OCI-LY7 (cell line): ENCODE measurements at regions not wholly inside any gene's neighbourhood (a gene's known extent, or its start where the extent isn't known, plus 50 kb on each side); places are given as distances from the start of the nearest gene placed in this dataset.

Source experiments
- BruUV-seq: library from RNA; stranded (reverse); fragments of 400-500 nt; replicated peaks from 2 replicates; lab custom pipeline; 2021; lab: Mats Ljungman, UMichigan
- CTCF ChIA-PET: fragments of 300-600 bp; sonication (Branson Sonifier 250); formaldehyde crosslinking; loops from one replicate; lab custom pipeline; 2022; ENCODE audit warnings: antibody characterized with exemption; ENCODE audit not compliant: unreplicated experiment; lab: Charles Lee
- POLR2A ChIA-PET: fragments of 300-600 bp; sonication (Branson Sonifier 250); formaldehyde crosslinking; loops from one replicate; lab custom pipeline; 2022; ENCODE audit warnings: antibody characterized with exemption; lab: Charles Lee
- DNase-seq: peaks from one replicate; pipeline ENCODE4 v3.0.0-alpha.2; 2015; ENCODE audit warnings: low spot score
- H2AFZ ChIP-seq: fragments of 200-600 bp; sonication (generic), shearing (Covaris generic); 2 replicates; pipeline ENCODE4 v1.6.1; 2014; ENCODE audit warnings: mild to moderate bottlenecking, antibody characterized with exemption, low read length, moderate library complexity
- H3K27ac ChIP-seq: fragments of 200-600 bp; sonication (generic); 2 replicates; pipeline ENCODE4 v1.5.1; 2014; ENCODE audit warnings: mixed run types, low read depth, mild to moderate bottlenecking, moderate library complexity, low read length, inconsistent platforms; ENCODE audit not compliant: poor library complexity, severe bottlenecking
- H3K36me3 ChIP-seq: fragments of 200-600 bp; sonication (generic); 2 replicates; pipeline ENCODE4 v1.6.1; 2014; ENCODE audit warnings: mild to moderate bottlenecking, antibody characterized with exemption, low read length, moderate library complexity, mixed read lengths; ENCODE audit not compliant: insufficient read depth
- H3K4me1 ChIP-seq: fragments of 200-600 bp; sonication (generic); 2 replicates; pipeline ENCODE4 v1.5.1; 2014; ENCODE audit warnings: mild to moderate bottlenecking, low read length; ENCODE audit not compliant: insufficient read depth, poor library complexity, severe bottlenecking
- H3K4me2 ChIP-seq: fragments of 200-600 bp; sonication (generic); 2 replicates; pipeline ENCODE4 v1.6.1; 2014; ENCODE audit warnings: mild to moderate bottlenecking, low read length
- H3K4me3 ChIP-seq: fragments of 200-600 bp; sonication (generic); 2 replicates; pipeline ENCODE4 v1.5.1; 2014; ENCODE audit warnings: mild to moderate bottlenecking, low read depth, low read length; ENCODE audit not compliant: poor library complexity, severe bottlenecking
- H3K79me2 ChIP-seq: fragments of 200-600 bp; sonication (generic); 2 replicates; pipeline ENCODE4 v1.6.1; 2016; ENCODE audit warnings: low read depth, mild to moderate bottlenecking, low read length, moderate library complexity, mixed read lengths; ENCODE audit not compliant: insufficient read depth
- H3K9me2 ChIP-seq: fragments of 200-600 bp; sonication (generic); 2 replicates; pipeline ENCODE4 v1.6.1; 2016; ENCODE audit warnings: mild to moderate bottlenecking, low read length, mixed read lengths; ENCODE audit not compliant: insufficient read depth
- H3K9me3 ChIP-seq: fragments of 200-600 bp; sonication (generic); 2 replicates; pipeline ENCODE4 v1.6.1; 2014; ENCODE audit warnings: mild to moderate bottlenecking, mixed run types, low read length, mixed read lengths
- H4K20me1 ChIP-seq: fragments of 200-600 bp; sonication (generic); 2 replicates; pipeline ENCODE4 v1.6.1; 2014; ENCODE audit warnings: mild to moderate bottlenecking, antibody characterized with exemption, low read length, moderate library complexity, mixed read lengths; ENCODE audit not compliant: insufficient read depth
- CTCF ChIP-seq: fragments of 200-600 bp; sonication (generic); conservative IDR thresholded peaks from 2 replicates; pipeline ENCODE4 v1.5.1; 2014; ENCODE audit warnings: mild to moderate bottlenecking, antibody characterized with exemption, low read length, moderate library complexity, mixed read lengths
- EZH2phosphoT487 ChIP-seq: fragments of 200-600 bp; sonication (generic); IDR thresholded peaks from 2 replicates; pipeline ENCODE4 v1.6.1; 2018; ENCODE audit warnings: low read depth, borderline replicate concordance, mild to moderate bottlenecking, mixed run types, antibody characterized with exemption, low read length, moderate library complexity, mixed read lengths
- intact Hi-C: fragments of 100-400 bp; cut with micrococcal nuclease; formaldehyde crosslinking; loops from one replicate; pipeline ENCODE4 v1.10.0; 2022; ENCODE audit not compliant: unreplicated experiment

DNA sequence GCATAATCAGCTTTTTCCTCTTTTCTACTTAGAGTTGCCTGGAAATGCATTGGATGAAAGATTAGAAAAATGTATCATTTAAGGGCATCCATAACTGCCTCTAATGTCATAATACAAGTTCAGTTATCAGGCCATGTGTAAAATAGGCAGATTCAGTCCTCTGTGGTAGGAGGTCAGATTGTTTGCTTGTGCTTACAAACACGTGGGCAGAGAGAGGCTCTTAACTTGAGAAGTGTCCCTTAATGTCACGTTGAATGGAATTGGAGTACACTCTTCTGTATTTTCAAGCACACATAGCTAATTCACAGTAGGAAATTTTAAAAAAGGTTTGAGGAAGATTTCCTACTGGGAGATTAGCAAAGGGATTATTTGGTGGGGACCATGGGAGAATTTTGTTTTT, 359.8 kb upstream of the MTPN start:
- TF ChIP-seq CTCF = no peak
- no peak for TF ChIP-seq EZH2phosphoT487
- intact Hi-C loops = no loop called here

DNA sequence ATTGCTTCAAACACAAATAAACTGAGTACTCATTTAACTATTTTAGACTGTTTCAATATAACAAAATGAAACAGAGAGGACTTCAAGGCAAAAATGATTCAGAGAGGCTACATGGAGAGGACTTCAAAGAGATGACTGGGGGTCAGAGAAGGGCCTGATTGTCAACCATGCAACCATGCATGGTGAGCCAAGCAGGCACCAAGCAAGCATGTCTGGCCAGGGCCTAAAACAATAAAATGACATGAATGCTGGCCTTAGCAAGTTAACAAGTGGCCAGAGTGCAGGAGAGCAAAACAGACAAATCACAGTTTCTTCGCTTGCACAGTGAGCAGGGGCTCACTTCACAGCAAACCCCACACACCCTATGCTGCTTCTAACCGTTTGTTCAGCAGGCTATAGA, 356.5 kb upstream of the MTPN start:
- no peaks in the 10 kb centered on the region for H4K20me1 ChIP-seq
- DNase-seq = no peak
- no peaks in the 10 kb centered on the region for H3K9me3 ChIP-seq
- no TSS peak for BruUV-seq
- no peaks in the 10 kb centered on the region for H3K4me1 ChIP-seq
- intact Hi-C loops = no loop called here
- no peak overlapping the region for H3K4me2 ChIP-seq
- no peak overlapping the region for H3K27ac ChIP-seq
- no peak overlapping the region for H3K4me3 ChIP-seq
- no peaks in the 10 kb centered on the region for H3K9me2 ChIP-seq
- H3K79me2 ChIP-seq = no peaks in the 10 kb centered on the region
- H2AFZ ChIP-seq = no peak overlapping the region
- ChIA-PET POLR2A (interaction anchor here (1.2 to 4.3 kb wide), 2 partner anchors 12 to 28 kb away, joined by 3 to 26 read pairs; no protein-coding TSS in a partner anchor), CTCF (no interaction called here)
- TF ChIP-seq CTCF = no peak
- no peak for TF ChIP-seq EZH2phosphoT487
- H3K36me3 ChIP-seq = no peaks in the 10 kb centered on the region; the same call in 1 of the 2 replicates

More for the DNA sequence above, 359.8 kb upstream of the MTPN start:
- H3K4me1 ChIP-seq = no peaks in the 10 kb centered on the region
- DNase-seq = no peak
- H2AFZ ChIP-seq = no peak overlapping the region
- no peaks in the 10 kb centered on the region for H3K9me3 ChIP-seq
- ChIA-PET CTCF (no interaction called here), POLR2A (interaction anchor here (1.0 to 4.3 kb wide), 6 partner anchors 9 to 31 kb away, joined by 3 to 26 read pairs (median 6); no protein-coding TSS in a partner anchor)
- H3K27ac ChIP-seq = no peak overlapping the region
- no peak overlapping the region for H3K4me2 ChIP-seq
- no peaks in the 10 kb centered on the region for H3K79me2 ChIP-seq
- no peaks in the 10 kb centered on the region for H4K20me1 ChIP-seq
- H3K4me3 ChIP-seq = no peak overlapping the region
- H3K9me2 ChIP-seq = no peaks in the 10 kb centered on the region
- no TSS peak for BruUV-seq
- no peaks in the 10 kb centered on the region; the same call in 1 of the 2 replicates for H3K36me3 ChIP-seq

GRCh38 chr7:136326045-136326609, 349.0 kb upstream of the MTPN start:
- Histone ChIP-seq H2AFZ (no peak overlapping the region), H3K79me2 (no peaks in the 10 kb centered on the region), H3K9me2 (no peaks in the 10 kb centered on the region), H3K36me3 (peaks cover 19% of the 10 kb centered on the region; the same call in 1 of the 2 replicates), H4K20me1 (no peaks in the 10 kb centered on the region), H3K4me3 (no peak overlapping the region), H3K4me1 (no peaks in the 10 kb centered on the region), H3K4me2 (no peak overlapping the region), H3K27ac (no peak overlapping the region), H3K9me3 (peaks cover 20% of the 10 kb centered on the region)
- BruUV-seq = no TSS peak
- no peak for TF ChIP-seq CTCF
- TF ChIP-seq EZH2phosphoT487 = no peak
- ChIA-PET POLR2A (interaction anchor here (0.7 to 1.6 kb wide), 8 partner anchors 8 to 906 kb away, joined by 3 to 11 read pairs (median 4); no protein-coding TSS in a partner anchor), CTCF (no interaction called here)
- DNase-seq = no peak
- intact Hi-C loops = no loop called here
